GM12891 (cell line): ENCODE measurements at regions not wholly inside any gene's neighbourhood (a gene's known extent, or its start where the extent isn't known, plus 50 kb on each side); places are given as distances from the start of the nearest gene placed in this dataset.
"Not testable (repeated sequence)": the region's sequence is repeated elsewhere in the genome, so short reads cannot be mapped to it uniquely, and the experiment has no call there.

Source experiments
- POLR2A ChIP-seq: IDR thresholded peaks from 2 replicates; pipeline ENCODE4 v1.6.1; 2011; ENCODE audit warnings: low read depth, low read length, control low read depth
- SPI1 ChIP-seq: IDR thresholded peaks from 2 replicates; pipeline ENCODE4 v1.6.1; 2011; ENCODE audit warnings: low read depth, low read length, control low read depth
- TAF1 ChIP-seq: IDR thresholded peaks from 2 replicates; pipeline ENCODE4 v1.6.1; 2011; ENCODE audit warnings: low read depth, low read length, control low read depth

DNA sequence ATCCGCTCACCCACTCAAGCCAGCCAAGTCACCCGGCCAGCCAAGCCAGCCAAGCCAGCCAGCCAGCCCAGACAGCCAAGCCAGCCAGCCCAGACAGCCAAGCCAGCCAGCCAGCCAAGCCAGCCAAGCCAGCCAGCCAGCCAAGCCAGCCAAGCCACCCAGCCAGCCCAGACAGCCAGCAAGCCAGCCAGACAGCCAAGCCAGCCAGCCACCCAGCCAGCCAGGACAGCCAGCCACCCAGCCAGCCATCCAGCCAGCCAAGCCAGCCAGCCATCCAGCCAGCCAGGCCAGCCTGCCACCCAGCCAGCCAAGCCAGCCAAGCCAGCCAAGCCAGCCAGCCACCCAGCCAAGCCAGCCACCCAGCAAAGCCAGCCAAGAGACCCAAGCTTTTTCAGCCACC is 316.8 kb upstream of the PLGLB2 start:
- TF ChIP-seq POLR2A, TAF1, SPI1: not testable (repeated sequence)
